ENCODE measurements at regions not wholly inside any gene's neighbourhood (a gene's known extent, or its start where the extent isn't known, plus 50 kb on each side); places are given as distances from the start of the nearest gene placed in this dataset.

- TF ChIP-seq, protein P1, sequence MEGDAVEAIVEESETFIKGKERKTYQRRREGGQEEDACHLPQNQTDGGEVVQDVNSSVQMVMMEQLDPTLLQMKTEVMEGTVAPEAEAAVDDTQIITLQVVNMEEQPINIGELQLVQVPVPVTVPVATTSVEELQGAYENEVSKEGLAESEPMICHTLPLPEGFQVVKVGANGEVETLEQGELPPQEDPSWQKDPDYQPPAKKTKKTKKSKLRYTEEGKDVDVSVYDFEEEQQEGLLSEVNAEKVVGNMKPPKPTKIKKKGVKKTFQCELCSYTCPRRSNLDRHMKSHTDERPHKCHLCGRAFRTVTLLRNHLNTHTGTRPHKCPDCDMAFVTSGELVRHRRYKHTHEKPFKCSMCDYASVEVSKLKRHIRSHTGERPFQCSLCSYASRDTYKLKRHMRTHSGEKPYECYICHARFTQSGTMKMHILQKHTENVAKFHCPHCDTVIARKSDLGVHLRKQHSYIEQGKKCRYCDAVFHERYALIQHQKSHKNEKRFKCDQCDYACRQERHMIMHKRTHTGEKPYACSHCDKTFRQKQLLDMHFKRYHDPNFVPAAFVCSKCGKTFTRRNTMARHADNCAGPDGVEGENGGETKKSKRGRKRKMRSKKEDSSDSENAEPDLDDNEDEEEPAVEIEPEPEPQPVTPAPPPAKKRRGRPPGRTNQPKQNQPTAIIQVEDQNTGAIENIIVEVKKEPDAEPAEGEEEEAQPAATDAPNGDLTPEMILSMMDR (conservative IDR thresholded peaks at IDR 0.05; ENCODE audit: low read length) = no peak
- TF ChIP-seq EZH2phosphoT487 (IDR thresholded peaks at IDR 0.05; ENCODE audit: borderline replicate concordance) = no peak
Observed at GRCh38 chr15:72962054-72962702, 90.1 kb upstream of the NEO1 start.

Data from Loucy (cell line).